GM12865 (cell line): ENCODE measurements at regions not wholly inside any gene's neighbourhood (a gene's known extent, or its start where the extent isn't known, plus 50 kb on each side); places are given as distances from the start of the nearest gene placed in this dataset.
"Not testable (repeated sequence)": the region's sequence is repeated elsewhere in the genome, so short reads cannot be mapped to it uniquely, and the experiment has no call there.

Experiments
- DNase-seq: peaks from one replicate; pipeline ENCODE4 v3.0.0; 2010; ENCODE audit warnings: low read depth
- H3K4me3 ChIP-seq: 2 replicates; pipeline ENCODE4 v1.5.1; 2011; ENCODE audit warnings: mild to moderate bottlenecking, low read depth, low read length, control low read depth
- CTCF ChIP-seq: IDR thresholded peaks from 2 replicates; pipeline ENCODE4 v1.5.1; 2011; ENCODE audit warnings: low read length, control low read depth, low read depth, inconsistent platforms; ENCODE audit not compliant: insufficient read depth; ENCODE audit errors: missing control alignments

DNA sequence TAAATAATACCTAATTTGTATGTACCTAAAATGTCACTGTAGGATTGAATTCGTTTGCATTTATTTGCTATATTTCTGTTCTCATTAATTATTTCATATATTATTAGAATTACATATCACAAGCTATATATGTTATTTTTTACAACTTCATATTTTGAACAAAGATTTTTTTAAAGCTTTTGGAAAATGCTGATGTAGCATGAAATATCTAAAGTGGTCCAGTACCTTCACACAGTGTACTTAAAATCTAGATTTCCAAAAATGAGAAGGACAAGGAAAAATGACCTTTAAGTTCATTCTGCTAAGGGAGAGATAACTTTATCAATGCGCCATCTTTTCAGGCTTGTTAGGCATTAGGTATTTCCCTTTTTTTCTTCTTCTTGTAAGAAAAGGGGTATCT, 71.8 kb downstream of the LARP7 start:
- DNase-seq = no peak
- H3K4me3 ChIP-seq = no peak overlapping the region
- no peak for TF ChIP-seq CTCF

DNA sequence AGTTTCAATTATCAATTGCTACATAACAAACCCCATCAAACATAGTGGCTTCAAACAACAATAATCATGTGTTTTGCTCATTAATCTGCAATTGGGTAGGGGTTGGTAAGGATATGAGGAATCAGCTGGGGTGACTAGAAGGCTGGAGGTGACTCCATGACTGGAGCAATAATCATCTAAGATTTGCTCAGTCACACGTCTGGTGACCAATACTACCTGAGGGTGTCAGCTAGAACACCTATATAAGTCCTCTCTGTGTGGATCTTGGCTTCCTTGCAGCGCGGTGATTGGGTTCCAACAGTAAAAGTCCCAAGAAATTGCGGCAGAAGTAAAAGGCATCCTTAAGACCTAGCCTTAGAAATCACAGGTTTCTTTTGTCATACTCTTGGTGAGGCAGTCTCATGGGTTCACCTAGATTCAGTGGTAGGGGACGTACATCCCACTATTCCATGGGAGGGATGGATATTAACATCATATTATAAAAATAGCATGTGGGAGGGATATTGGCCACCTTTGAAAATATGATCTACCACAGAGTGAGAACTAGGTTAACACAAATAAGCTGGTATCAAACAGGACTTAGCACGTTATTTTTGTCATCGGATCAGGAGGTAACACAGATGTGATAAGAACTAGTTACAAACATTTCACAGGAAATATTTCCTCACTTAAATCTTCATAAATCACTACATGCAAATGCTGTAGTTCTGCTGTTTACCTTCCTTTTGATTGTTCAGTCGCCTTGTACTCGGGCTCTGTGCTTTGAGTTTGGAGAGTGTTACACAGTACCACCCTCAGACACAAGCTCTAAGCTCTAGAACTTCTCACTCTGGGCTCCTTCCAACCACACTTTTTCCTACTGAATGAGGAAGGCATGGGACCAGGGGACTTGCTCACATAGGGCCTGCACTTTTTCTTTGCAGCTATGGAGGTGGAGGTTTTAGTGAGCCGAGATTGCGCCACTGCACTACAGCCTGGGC, 78.3 kb downstream of the LARP7 start:
- DNase-seq = no peak
- TF ChIP-seq CTCF = no peak
- H3K4me3 ChIP-seq = no peak overlapping the region

GRCh38 chr4:112717856-112718255, 80.9 kb downstream of the LARP7 start:
- DNase-seq = no peak
- no peak overlapping the region for H3K4me3 ChIP-seq
- no peak for TF ChIP-seq CTCF

DNA sequence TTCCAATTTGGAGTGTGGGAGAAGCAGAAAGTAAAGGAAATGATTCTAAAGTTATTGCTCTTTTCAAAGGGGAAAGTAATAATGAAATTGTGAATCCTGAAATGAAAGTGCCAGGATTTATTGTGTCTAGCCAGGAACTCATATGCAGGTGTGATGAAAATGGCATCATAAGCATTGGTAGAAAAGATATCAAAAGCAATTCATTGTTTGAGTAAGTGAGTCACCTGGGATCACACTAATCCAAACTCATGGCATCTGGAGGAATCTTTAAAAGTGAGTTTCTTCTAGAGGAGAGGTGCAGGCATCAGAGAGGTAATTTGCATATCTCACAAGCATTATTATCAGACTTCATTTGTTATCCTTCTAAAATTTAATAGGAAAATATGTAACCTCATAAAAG, 84.7 kb downstream of the LARP7 start:
- no peak overlapping the region for H3K4me3 ChIP-seq
- DNase-seq = no peak
- TF ChIP-seq CTCF = no peak

- TF ChIP-seq CTCF = no peak
- no peak overlapping the region for H3K4me3 ChIP-seq
- DNase-seq = no peak
Observed at GRCh38 chr4:112726041-112726440, 89.1 kb downstream of the LARP7 start.

- not testable (repeated sequence) for DNase-seq, H3K4me3 ChIP-seq
Observed at GRCh38 chr4:112727728-112728127, 90.8 kb downstream of the LARP7 start.

GRCh38 chr4:112731715-112732114, 94.8 kb downstream of the LARP7 start:
- DNase-seq = no peak
- no peak overlapping the region for H3K4me3 ChIP-seq
- no peak for TF ChIP-seq CTCF
